ENCODE measurements at regions not wholly inside any gene's neighbourhood (a gene's known extent, or its start where the extent isn't known, plus 50 kb on each side); places are given as distances from the start of the nearest gene placed in this dataset.
"Not testable (repeated sequence)": the region's sequence is repeated elsewhere in the genome, so short reads cannot be mapped to it uniquely, and the experiment has no call there.

DNA sequence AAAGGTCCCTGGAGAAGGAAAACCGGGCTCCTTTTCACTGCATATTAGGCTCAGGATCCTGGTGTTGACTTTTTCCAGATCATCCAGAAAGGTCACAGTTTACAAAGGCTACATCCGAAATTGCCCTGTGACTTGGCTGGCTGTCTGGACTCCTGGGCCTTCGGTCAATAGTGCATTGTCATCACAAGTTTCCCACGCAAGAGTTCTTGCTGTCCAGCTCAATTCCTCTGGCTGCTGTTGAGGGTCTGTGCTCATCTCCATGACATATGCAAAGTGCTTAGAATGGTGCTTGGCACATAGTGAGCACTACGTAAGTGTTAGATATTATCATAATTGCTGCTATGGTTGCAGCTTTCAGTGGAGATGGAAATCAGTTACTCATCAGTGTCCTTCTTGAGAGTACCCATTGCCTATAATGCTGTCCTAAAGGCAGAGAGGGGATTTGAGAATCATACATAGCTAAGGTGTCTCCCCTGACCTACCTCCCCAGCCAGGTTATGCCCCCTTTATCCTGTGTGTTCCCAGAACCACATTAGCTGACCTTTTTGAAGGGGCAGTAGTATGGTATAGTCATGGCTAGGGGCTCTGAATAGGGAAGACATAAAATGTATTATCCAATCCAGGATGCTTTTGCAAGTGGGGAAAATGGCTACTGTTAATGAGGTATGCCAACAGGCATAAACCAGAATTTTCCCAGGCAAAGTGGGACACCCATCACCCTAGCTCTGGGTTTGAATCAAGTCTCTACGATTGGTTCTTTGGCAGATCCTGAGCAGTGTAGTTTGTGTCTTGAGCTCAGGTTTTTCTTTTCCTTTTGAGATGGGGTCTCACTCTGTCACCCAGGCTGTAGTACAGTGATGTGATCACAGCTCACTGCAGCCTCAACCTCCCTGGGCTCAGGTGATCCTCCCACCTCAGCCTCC, 132.0 kb upstream of the CCND2 start:
- TF ChIP-seq CTCF (IDR thresholded peaks at IDR 0.05; ENCODE audit: partially characterized antibody, unreplicated experiment) = no peak
- no peak overlapping the region for H3K27ac Mint-ChIP-seq (ENCODE audit: unreplicated experiment)
- H3K36me3 Mint-ChIP-seq (ENCODE audit: unreplicated experiment) = no peaks in the 10 kb centered on the region
- H3K4me3 Mint-ChIP-seq (ENCODE audit: unreplicated experiment) = no peak overlapping the region
- H3K9me3 Mint-ChIP-seq (ENCODE audit: unreplicated experiment) = peaks cover 2% of the 10 kb centered on the region
- DNase-seq = no peak
- no peaks in the 10 kb centered on the region for H3K27me3 Mint-ChIP-seq (ENCODE audit: unreplicated experiment)
- no peaks in the 10 kb centered on the region for H3K4me1 Mint-ChIP-seq (ENCODE audit: low read depth, unreplicated experiment)

DNA sequence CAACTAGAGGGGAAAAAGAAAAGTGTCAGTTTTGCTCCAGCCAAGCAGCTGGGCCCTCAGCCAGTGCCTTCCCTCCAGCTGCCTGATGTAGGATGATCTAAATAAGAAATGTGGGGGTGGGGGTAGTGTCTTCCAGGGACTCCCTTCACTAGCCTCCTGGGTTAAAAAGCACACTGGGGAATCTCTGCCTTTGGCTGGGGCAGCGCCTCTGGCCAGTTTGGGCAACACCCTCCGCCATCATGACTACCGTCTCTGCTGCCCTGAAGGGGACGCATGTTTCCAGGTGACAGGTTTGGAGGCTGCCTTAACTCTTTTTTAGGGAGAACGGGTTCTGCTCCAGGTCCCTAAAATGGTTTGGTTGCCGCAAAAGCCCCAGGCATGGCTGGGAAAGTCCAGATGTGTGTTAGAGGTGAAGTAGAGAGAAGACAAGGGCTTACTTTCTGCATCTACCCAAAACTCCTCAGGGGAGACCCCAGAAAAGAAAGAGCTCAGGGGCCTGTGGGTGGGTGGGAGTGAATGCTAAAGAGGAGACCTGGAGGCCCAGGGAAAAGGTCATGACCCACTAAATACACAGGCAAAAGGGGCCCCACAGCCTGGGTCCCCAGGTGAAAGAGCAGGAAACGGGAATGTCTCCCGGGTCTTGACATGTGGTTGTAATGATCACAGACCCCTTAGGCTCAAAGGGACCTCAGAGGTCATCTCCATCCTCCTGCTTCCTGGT, 132.8 kb upstream of the CCND2 start:
- TF ChIP-seq CTCF (IDR thresholded peaks at IDR 0.05; ENCODE audit: partially characterized antibody, unreplicated experiment) = no peak
- Mint-ChIP-seq H3K27me3 (ENCODE audit: unreplicated experiment) (no peaks in the 10 kb centered on the region), H3K4me3 (ENCODE audit: unreplicated experiment) (no peak overlapping the region), H3K4me1 (ENCODE audit: low read depth, unreplicated experiment) (peaks cover 5% of the 10 kb centered on the region), H3K27ac (ENCODE audit: unreplicated experiment) (no peak overlapping the region), H3K9me3 (ENCODE audit: unreplicated experiment) (peaks cover 2% of the 10 kb centered on the region), H3K36me3 (ENCODE audit: unreplicated experiment) (no peaks in the 10 kb centered on the region)
- no peak for DNase-seq

DNA sequence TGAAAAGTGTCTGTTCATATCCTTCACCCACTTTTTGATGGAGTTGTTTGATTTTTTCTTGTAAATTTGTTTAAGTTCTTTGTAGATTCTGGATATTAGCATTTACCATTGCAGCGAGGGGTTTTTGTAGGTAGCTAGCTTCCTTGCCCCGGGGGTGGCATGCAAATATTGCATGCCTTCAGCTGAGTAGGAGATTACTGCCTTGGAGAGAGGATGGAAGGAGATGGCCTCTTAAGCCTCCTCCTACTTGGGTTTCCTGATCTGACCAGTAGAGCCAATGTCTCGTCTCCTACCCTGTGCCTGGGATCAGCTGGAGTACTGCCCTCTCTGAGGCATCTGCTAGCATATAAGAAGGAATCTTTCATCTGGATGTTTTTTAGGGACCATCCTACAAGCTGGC, 134.4 kb upstream of the CCND2 start:
- Mint-ChIP-seq H3K9me3 (ENCODE audit: unreplicated experiment) (peaks cover 2% of the 10 kb centered on the region), H3K27me3 (ENCODE audit: unreplicated experiment) (peaks cover 3% of the 10 kb centered on the region), H3K4me3 (ENCODE audit: unreplicated experiment) (no peak overlapping the region), H3K36me3 (ENCODE audit: unreplicated experiment) (no peaks in the 10 kb centered on the region), H3K4me1 (ENCODE audit: low read depth, unreplicated experiment) (peaks cover 15% of the 10 kb centered on the region), H3K27ac (ENCODE audit: unreplicated experiment) (no peak overlapping the region)
- TF ChIP-seq CTCF (IDR thresholded peaks at IDR 0.05; ENCODE audit: partially characterized antibody, unreplicated experiment) = no peak
- DNase-seq = no peak

GRCh38 chr12:4138532-4138931, 135.0 kb upstream of the CCND2 start:
- H3K36me3 Mint-ChIP-seq (ENCODE audit: unreplicated experiment); H3K4me3 Mint-ChIP-seq (ENCODE audit: unreplicated experiment); H3K27me3 Mint-ChIP-seq (ENCODE audit: unreplicated experiment); H3K27ac Mint-ChIP-seq (ENCODE audit: unreplicated experiment); DNase-seq; H3K9me3 Mint-ChIP-seq (ENCODE audit: unreplicated experiment): not testable (repeated sequence)
- H3K4me1 Mint-ChIP-seq (ENCODE audit: low read depth, unreplicated experiment) = peaks cover 20% of the 10 kb centered on the region

DNA sequence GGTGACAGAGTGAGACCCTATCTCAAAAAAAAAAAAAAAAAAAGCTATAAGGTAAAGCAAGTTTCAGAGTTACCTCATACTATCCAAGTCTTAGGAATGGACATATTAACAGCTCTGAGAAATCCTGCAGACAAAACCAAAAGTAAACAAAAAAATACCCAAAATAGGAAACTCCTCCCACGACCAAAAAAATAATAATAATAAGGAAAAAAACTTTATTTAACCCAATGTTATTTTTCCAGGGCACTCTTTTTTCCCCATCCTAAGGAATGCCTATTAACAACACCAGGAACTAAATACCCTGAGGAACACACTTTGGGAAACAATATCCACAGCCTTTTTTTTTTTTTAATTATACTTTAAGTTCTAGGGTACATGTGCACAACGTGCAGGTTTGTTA, 135.5 kb upstream of the CCND2 start:
- TF ChIP-seq CTCF (IDR thresholded peaks at IDR 0.05; ENCODE audit: partially characterized antibody, unreplicated experiment) = no peak
- H3K9me3 Mint-ChIP-seq (ENCODE audit: unreplicated experiment) = peaks cover 9% of the 10 kb centered on the region
- H3K27ac Mint-ChIP-seq (ENCODE audit: unreplicated experiment) = no peak overlapping the region
- H3K4me1 Mint-ChIP-seq (ENCODE audit: low read depth, unreplicated experiment) = peaks cover 23% of the 10 kb centered on the region
- H3K4me3 Mint-ChIP-seq (ENCODE audit: unreplicated experiment) = no peak overlapping the region
- no peak for DNase-seq
- no peaks in the 10 kb centered on the region for H3K36me3 Mint-ChIP-seq (ENCODE audit: unreplicated experiment)
- peaks cover 7% of the 10 kb centered on the region for H3K27me3 Mint-ChIP-seq (ENCODE audit: unreplicated experiment)
